Activated CD4-positive, alpha-beta T cell treated with anti-CD3 and anti-CD28 coated beads, Interleukin-2, amount 50 U/mL, for 16 hours (primary cell): ENCODE measurements at regions not wholly inside any gene's neighbourhood (a gene's known extent, or its start where the extent isn't known, plus 50 kb on each side); places are given as distances from the start of the nearest gene placed in this dataset.
"Not testable (repeated sequence)": the region's sequence is repeated elsewhere in the genome, so short reads cannot be mapped to it uniquely, and the experiment has no call there.

Source experiments
- DNase-seq: peaks from one replicate; pipeline ENCODE4 v3.0.0-alpha.2; 2020

GRCh38 chr11:35046681-35047080 is 92.3 kb upstream of the CD44 start:
- DNase-seq, result no peak

DNA sequence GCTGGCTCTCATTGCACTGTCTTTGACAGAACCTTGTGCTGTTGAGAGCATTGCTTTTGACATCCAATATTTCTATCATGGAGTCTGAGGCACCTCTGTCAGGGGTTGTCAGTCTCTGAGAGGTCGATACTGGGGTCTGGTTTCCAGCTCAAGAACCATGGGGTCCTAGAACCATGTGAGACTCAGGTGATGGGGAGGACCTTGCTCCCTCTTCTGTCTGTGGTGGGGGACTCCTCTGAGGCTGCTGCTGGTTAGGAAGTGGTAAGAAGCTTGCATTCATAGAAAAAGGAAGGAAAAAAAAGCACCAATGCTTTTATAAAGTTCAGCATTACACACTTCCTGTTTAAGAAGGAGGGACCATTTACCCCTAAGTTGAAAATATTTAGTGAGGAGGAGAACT is 91.8 kb upstream of the CD44 start:
- no peak for DNase-seq

DNA sequence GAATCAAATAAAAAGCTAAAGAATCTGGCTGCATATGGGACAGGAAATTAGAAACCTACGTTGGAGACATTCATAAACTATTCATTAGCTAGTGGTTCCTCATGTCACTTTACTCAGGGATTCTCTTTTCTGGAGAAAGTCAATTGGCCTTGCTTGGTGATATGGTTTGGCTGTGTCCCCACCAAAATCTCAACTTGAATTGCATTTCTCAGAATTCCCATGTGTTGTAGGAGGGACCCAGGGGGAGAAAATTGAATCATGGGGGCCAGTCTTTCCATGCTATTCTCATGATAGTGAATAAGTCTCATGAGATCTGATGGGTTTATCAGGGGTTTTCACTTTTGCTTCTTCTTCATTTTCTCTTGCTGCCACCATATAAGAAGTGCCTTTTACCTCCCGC is 91.2 kb upstream of the CD44 start:
- no peak for DNase-seq

DNA sequence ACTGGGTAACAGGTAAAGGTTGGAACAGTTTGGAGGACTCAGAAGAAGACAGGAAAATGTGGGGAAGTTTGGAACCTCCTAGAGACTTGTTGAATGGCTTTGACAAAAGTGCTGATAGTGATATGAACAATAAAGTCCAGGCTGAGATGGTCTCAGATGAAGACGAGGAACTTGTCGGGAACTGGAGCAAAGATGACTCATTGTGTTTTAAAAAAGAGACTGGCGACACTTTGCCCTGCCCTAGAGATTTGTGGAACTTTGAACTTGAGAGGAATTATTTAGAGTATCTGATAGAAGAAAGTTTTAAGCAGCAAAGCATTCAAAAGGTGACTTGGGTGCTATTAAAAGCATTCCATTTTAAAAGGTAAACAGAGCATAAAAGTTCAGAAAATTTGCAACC is 90.6 kb upstream of the CD44 start:
- not testable (repeated sequence) for DNase-seq

DNA sequence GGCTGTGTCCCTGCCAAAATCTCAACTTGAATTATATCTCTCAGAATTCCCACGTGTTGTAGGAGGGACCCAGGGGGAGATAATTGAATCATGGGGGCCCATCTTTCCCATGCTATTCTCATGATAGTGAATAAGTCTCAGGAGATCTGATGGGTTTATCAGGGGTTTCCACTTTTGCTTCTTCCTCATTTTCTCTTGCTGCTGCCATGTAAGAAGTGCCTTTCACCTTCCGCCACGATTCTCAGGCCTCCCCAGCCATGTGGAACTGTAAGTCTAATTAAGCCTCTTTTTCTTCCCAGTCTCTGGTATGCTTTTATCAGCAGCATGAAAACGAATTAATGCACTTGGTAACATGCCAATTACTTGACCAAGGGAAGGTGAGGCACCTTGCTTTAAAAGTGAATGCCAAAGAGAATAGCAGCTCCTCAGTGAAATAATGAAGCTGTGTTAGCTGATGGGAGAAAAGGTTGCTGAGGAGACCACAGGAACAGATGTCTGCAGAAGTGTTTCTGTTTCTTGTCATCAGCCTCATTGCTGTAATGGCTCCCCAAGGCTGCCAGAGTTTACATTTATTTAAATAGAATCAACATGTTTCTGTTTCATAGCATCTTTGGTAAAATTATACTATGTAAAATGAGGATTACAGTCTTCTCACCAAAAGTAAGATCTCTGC is 89.0 kb upstream of the CD44 start:
- DNase-seq, result no peak

DNA sequence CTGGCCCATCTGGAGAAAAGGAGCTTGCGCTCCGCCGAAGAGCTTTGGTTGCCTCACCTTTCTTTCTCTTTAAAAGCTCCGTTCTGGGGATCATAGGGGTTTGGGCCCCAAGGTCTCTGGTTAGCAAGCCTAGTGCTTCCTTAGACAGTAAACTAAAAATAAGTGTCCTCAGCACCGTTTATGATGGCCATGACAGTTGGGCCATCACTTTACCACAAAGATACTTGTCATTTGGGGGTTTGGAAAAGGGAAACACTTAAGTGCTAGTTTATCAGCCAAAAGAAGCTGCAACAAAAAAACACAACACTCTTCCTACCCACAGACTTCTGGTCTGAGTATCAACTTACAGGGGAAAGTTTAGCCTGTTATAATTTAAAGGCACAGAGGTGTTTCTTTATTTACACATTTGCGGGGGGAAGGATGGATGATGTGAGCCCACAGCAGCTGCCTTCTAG is 88.4 kb upstream of the CD44 start:
- no peak for DNase-seq

GRCh38 chr11:35056391-35057093 is 82.4 kb upstream of the CD44 start:
- no peak for DNase-seq

DNA sequence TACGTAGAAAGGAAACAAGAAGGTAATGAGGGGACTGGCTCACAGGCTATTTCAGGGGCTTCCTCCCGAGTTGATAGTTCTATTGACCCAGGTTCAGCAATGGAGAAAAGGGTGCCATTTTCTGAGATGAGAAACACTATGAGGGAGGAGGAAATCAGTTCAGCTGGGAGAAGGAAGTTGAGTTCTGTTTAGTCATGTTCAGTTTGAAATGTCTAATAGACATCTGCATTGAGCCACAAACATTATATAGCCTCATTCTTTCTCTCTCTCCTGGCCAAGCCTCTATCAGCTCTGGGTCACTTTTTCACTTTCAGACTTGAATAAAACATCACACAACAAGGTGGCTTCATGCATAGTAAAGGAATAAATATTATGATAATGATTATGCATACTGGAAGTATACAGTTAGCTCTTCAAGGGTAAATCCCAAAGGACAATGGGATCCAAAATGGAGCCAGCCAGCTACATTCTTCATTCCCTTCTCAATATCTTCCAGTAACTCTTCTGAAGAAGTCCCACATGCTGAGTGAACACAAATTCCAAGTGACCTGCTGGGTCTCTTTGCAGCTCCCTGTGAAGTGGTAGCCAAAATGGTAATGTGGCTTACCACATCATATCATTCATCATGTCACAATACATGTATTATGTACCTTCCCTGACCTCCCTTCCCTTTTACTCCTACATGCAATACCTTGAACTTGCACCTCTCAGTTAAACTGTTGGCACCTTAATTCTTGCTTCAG is 80.9 kb upstream of the CD44 start:
- DNase-seq, result no peak

DNA sequence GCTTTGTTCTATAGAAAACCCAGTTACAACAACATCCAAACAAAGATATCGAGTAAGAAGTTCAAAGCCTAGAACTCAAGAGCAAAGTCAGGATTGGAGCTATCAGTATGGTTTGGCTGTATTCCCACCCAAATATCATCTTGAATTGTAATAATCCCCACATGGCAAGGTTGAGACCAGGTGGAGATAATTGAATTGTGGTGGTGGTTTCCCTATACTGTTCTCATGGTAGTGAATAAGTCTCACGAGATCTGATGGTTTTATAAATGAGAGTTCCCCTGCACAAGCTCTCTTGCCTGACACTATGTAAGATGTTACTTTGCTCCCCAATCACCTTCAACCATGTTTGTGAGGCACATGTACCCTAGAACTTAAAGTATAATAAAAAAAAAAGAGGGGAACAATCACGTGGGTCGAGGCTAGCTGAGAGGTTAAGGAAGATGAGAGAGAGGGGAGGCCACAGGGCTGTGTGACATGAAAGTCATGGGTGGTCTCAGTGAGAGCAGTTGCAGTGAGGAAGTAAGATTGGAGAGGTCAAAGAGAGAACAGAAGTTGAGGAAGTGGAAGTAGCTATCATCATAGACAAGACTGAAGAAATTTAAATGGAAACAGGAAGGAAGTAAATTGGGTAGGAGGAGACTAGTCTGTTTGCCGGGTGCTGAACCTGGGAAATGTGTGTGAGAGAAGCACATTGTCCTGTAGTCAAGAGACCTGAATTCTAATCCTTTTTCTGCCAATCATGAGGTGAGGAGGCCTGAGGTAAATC is 80.1 kb upstream of the CD44 start:
- DNase-seq, result no peak

GRCh38 chr11:35061516-35062440 is 77.2 kb upstream of the CD44 start:
- DNase-seq, result no peak

GRCh38 chr11:35063488-35063931 is 75.5 kb upstream of the CD44 start:
- DNase-seq, result no peak

DNA sequence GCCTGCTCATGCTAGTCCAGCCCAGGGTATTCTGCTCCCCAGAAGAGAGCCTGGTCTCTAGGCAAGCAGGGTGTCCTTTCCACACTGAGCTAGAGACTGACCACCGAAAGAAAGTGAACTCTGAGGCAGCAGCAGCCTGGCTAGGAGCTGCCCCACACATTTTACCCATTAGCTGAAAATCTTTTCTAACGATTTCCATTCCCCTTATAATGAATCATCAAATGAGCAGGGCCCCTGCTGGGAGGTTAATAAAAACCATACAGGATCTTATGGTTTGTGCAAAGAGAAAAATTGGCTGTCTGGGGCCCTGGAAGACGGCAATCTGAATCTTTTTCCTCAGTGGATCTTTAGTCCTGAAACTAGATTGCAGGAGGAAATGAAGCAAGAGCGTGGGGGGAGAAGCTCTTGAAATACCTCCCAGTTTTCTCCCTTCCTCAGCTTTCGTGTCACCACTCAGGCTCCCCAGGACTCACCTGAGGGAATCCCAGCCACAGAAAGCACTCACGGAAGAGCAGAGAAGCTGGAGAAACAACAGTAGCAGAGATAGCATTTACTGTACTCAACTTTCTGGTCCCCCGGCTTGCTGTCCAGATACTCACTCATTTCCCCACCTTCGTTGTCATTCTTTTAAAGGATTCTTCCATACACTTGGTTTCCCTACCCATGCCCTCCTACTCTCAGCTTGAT is 74.7 kb upstream of the CD44 start:
- no peak for DNase-seq

- no peak for DNase-seq
These were observed 73.4 kb upstream of the CD44 start for GRCh38 chr11:35065566-35065965.

DNA sequence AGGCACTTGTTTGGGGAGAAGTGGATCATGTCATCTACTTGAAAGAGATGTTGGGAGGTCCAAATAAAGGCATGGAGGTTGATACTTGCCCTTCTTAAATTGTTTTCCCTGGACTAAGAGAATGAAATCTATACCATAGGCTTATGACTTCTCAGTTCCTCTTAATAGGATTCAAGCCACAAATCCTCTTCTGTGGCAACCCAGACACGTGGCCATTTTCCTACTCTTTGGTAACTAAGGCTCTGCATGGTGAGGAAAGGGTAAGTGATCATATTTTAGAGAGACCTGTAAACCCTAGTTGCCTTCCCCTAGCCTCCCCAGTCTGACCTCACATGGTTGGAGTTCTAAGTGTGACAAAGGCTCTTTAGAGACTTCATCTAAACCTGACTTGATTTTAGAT is 72.9 kb upstream of the CD44 start:
- no peak for DNase-seq

DNA sequence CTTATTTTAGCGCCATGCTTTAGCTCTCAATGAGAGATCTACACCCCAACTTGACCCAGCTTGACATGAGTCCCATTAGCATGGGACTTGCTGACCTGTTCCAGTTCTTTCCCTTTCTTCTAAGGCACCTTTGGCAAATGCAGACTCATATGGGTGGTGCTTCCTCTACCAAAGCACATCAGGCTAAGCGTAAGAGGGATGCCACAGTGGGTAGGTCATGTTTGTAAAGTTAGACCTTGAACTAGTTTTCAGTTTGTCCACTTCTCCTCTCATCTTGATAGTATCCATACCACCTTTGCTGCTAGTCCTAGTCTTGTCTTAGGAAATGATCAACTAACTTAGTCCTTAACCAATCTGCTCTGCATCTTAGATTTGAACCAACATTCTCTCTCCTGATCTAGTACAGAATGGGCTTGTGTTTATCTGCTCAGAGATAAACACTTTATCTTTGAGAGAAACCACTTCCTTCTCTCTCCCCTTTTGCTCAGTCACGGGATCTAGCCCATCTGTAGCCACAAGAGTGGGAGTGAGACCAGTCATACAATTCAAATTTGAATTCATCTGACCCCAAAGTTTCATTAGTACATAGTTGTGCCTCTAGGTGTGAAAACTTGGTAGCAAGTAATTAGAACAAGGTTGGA is 72.1 kb upstream of the CD44 start:
- DNase-seq, result peak; percentile 81

DNA sequence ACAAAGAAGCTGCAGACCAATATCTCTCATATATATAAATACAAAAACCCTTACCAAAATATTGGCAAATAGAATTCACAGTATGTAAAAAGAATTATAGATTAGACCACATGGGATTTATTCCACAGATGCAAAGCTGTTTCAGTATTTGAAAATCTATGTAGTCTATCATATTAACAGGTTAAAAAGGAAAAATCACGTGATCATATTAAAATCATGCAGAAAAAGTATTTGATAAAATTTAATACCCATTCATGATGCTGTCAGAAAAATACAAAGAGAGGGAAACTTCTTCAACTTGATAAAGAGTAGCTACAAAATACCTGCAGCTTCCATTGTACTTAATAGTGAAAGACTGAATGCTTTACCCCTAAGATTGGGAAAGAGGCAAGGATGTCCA is 67.2 kb upstream of the CD44 start:
- no peak for DNase-seq

- DNase-seq, result peak; percentile 53
These were observed 65.1 kb upstream of the CD44 start for GRCh38 chr11:35073691-35074419.

- DNase-seq, result no peak
These were observed 62.5 kb upstream of the CD44 start for GRCh38 chr11:35076201-35077100.
